Endothelial cell (in vitro differentiated cells): ENCODE measurements at regions not wholly inside any gene's neighbourhood (a gene's known extent, or its start where the extent isn't known, plus 50 kb on each side); places are given as distances from the start of the nearest gene placed in this dataset.

Experiments used
- DNase-seq: peaks from one replicate; pipeline ENCODE4 v3.0.0; 2021; ENCODE audit warnings: low spot score
- H3K27ac Mint-ChIP-seq: one replicate; pipeline ENCODE4 v1.8.0; 2021; ENCODE audit warnings: mixed read lengths, inconsistent platforms; ENCODE audit not compliant: unreplicated experiment
- H3K27me3 Mint-ChIP-seq: one replicate; pipeline ENCODE4 v1.8.0; 2021; ENCODE audit warnings: mild to moderate bottlenecking, moderate library complexity, mixed read lengths, inconsistent platforms; ENCODE audit not compliant: unreplicated experiment
- H3K36me3 Mint-ChIP-seq: one replicate; pipeline ENCODE4 v1.8.0; 2021; ENCODE audit warnings: mild to moderate bottlenecking, low read depth, mixed read lengths, inconsistent platforms; ENCODE audit not compliant: unreplicated experiment
- H3K4me1 Mint-ChIP-seq: one replicate; pipeline ENCODE4 v1.8.0; 2021; ENCODE audit warnings: mild to moderate bottlenecking, mixed read lengths, inconsistent platforms; ENCODE audit not compliant: unreplicated experiment
- H3K4me3 Mint-ChIP-seq: one replicate; pipeline ENCODE4 v1.8.0; 2021; ENCODE audit warnings: mild to moderate bottlenecking, mixed read lengths, inconsistent platforms; ENCODE audit not compliant: unreplicated experiment
- H3K9me3 Mint-ChIP-seq: one replicate; pipeline ENCODE4 v1.8.0; 2021; ENCODE audit warnings: mixed read lengths, inconsistent platforms; ENCODE audit not compliant: unreplicated experiment
- TF ChIP-seq, protein P1 (sequence below): fragments of 200-600 bp; sonication (generic); IDR thresholded peaks from one replicate; pipeline ENCODE4 v1.5.0; 2021; ENCODE audit warnings: antibody characterized with exemption; ENCODE audit not compliant: unreplicated experiment

GRCh38 chr19:5218963-5219530 lies 121.6 kb downstream of the PTPRS start:
- Mint-ChIP-seq H3K36me3 (peaks cover 47% of the 10 kb centered on the region), H3K9me3 (no peaks in the 10 kb centered on the region), H3K4me3 (no peak overlapping the region), H3K27me3 (peaks cover 7% of the 10 kb centered on the region), H3K27ac (no peak overlapping the region), H3K4me1 (no peaks in the 10 kb centered on the region)
- TF ChIP-seq, protein P1, sequence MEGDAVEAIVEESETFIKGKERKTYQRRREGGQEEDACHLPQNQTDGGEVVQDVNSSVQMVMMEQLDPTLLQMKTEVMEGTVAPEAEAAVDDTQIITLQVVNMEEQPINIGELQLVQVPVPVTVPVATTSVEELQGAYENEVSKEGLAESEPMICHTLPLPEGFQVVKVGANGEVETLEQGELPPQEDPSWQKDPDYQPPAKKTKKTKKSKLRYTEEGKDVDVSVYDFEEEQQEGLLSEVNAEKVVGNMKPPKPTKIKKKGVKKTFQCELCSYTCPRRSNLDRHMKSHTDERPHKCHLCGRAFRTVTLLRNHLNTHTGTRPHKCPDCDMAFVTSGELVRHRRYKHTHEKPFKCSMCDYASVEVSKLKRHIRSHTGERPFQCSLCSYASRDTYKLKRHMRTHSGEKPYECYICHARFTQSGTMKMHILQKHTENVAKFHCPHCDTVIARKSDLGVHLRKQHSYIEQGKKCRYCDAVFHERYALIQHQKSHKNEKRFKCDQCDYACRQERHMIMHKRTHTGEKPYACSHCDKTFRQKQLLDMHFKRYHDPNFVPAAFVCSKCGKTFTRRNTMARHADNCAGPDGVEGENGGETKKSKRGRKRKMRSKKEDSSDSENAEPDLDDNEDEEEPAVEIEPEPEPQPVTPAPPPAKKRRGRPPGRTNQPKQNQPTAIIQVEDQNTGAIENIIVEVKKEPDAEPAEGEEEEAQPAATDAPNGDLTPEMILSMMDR: no peak
- DNase-seq: no peak

DNA sequence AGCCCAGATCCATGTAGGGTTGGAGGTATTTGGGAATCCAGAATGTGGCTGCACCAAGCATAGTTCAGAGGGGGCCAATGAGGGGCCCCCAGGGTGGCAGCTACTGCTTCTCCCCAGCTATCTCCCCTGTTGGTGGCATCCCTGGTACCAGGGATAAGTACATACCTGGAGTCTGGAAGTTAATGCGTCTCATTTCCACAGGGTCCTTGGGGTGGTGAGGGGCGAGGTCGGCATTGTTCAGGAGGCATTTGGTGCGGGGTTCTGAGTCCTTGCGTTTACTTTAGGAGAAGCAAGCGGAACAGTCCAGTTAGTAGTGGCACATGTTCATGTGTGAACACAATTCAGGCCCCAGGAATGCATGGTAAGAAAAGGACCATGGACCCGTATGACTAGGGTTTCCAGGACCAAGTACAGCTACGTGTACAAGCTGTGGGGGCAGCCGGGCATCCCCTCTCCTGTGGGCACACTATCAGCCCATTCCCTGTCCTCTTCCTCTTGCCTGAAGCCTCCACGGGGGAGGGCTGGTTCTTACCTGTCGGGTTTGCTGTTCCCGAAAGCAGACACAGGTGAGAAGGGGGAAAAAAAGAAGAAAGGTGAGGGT lies 122.3 kb downstream of the PTPRS start:
- Mint-ChIP-seq H3K27ac (no peak overlapping the region), H3K27me3 (peaks cover 7% of the 10 kb centered on the region), H3K4me1 (no peaks in the 10 kb centered on the region), H3K4me3 (no peak overlapping the region), H3K9me3 (no peaks in the 10 kb centered on the region), H3K36me3 (peaks cover 49% of the 10 kb centered on the region)
- no peak for DNase-seq
- TF ChIP-seq, protein P1: no peak

GRCh38 chr19:5217171-5217570 lies 123.4 kb downstream of the PTPRS start:
- no peak for DNase-seq
- TF ChIP-seq, protein P1: no peak
- H3K9me3 Mint-ChIP-seq: no peaks in the 10 kb centered on the region
- peaks cover 10% of the 10 kb centered on the region for H3K27me3 Mint-ChIP-seq
- H3K36me3 Mint-ChIP-seq: peaks cover 57% of the 10 kb centered on the region
- H3K4me1 Mint-ChIP-seq: no peaks in the 10 kb centered on the region
- no peak overlapping the region for H3K4me3 Mint-ChIP-seq
- no peak overlapping the region for H3K27ac Mint-ChIP-seq

GRCh38 chr19:5216141-5216847 lies 124.3 kb downstream of the PTPRS start:
- H3K4me1 Mint-ChIP-seq: no peaks in the 10 kb centered on the region
- H3K27ac Mint-ChIP-seq: no peak overlapping the region
- TF ChIP-seq, protein P1: no peak
- no peaks in the 10 kb centered on the region for H3K9me3 Mint-ChIP-seq
- H3K4me3 Mint-ChIP-seq: no peak overlapping the region
- no peak for DNase-seq
- H3K36me3 Mint-ChIP-seq: peaks cover 53% of the 10 kb centered on the region
- peaks cover 8% of the 10 kb centered on the region for H3K27me3 Mint-ChIP-seq

DNA sequence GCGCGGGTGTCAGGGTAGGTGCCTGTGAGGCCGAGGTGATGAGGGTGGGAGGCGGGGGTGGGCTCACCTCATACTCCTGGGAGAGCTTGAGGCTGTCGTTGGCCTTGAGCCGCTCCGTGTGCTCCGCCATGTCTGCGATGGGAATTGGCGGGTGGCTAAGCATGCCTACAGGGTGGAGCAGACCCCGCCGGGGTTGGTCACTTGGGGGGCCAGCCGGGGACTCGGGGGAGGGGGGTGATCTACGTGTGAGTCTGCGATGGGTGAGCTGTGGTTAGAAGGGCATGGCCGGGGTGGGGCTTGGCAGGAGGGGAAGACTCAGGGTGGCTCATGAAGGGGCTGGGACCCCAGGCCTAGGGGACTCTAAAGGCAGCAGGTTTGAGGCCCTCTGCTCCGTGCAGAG lies 125.2 kb downstream of the PTPRS start:
- no peak for DNase-seq
- Mint-ChIP-seq H3K36me3 (peaks cover 47% of the 10 kb centered on the region), H3K4me1 (no peaks in the 10 kb centered on the region), H3K9me3 (no peaks in the 10 kb centered on the region), H3K27me3 (peaks cover 13% of the 10 kb centered on the region), H3K4me3 (no peak overlapping the region), H3K27ac (no peak overlapping the region)
- TF ChIP-seq, protein P1: no peak
